Kasumi-1 (cell line): ENCODE measurements at regions not wholly inside any gene's neighbourhood (a gene's known extent, or its start where the extent isn't known, plus 50 kb on each side); places are given as distances from the start of the nearest gene placed in this dataset.

Experiments used
- DNase-seq, 2 experiments: peaks; one replicate each; lab custom pipeline; 2025; lab: John Stamatoyannopoulos, UW

- no peak for DNase-seq
Measured at GRCh38 chr15:93278783-93279182, 189.8 kb upstream of the RGMA start.

- no peak for DNase-seq
Measured at GRCh38 chr15:93278006-93278405, 189.0 kb upstream of the RGMA start.

- no peak for DNase-seq
Measured at GRCh38 chr15:93274257-93274656, 185.2 kb upstream of the RGMA start.

- DNase-seq = no peak
Measured at GRCh38 chr15:93271871-93272270, 182.9 kb upstream of the RGMA start.

GRCh38 chr15:93270937-93271467 lies 182.0 kb upstream of the RGMA start:
- no peak for DNase-seq

- DNase-seq = no peak
Measured at GRCh38 chr15:93268066-93268465, 179.1 kb upstream of the RGMA start.

- DNase-seq = no peak
Measured at GRCh38 chr15:93266291-93266690, 177.3 kb upstream of the RGMA start.

GRCh38 chr15:93265111-93265556 lies 176.1 kb upstream of the RGMA start:
- DNase-seq = no peak

- DNase-seq = no peak
Measured at GRCh38 chr15:93261845-93262244, 172.8 kb upstream of the RGMA start.

- no peak for DNase-seq
Measured at GRCh38 chr15:93257920-93258319, 168.9 kb upstream of the RGMA start.

GRCh38 chr15:93253681-93254080 lies 164.7 kb upstream of the RGMA start:
- no peak for DNase-seq

GRCh38 chr15:93252780-93253179 lies 163.8 kb upstream of the RGMA start:
- no peak for DNase-seq

GRCh38 chr15:93250950-93251349 lies 161.9 kb upstream of the RGMA start:
- no peak for DNase-seq

GRCh38 chr15:93250209-93250608 lies 161.2 kb upstream of the RGMA start:
- DNase-seq = peak in 1 of 2 experiments; percentile 3

GRCh38 chr15:93249623-93250022 lies 160.6 kb upstream of the RGMA start:
- DNase-seq = no peak

- no peak for DNase-seq
Measured at GRCh38 chr15:93247466-93248121, 158.6 kb upstream of the RGMA start.

GRCh38 chr15:93246266-93247242 lies 157.5 kb upstream of the RGMA start:
- no peak for DNase-seq

GRCh38 chr15:93245661-93246042 lies 156.6 kb upstream of the RGMA start:
- DNase-seq = no peak

GRCh38 chr15:93244696-93245660 lies 156.0 kb upstream of the RGMA start:
- no peak for DNase-seq

GRCh38 chr15:93243573-93243972 lies 154.6 kb upstream of the RGMA start:
- no peak for DNase-seq

- no peak for DNase-seq
Measured at GRCh38 chr15:93241696-93242585, 152.9 kb upstream of the RGMA start.
